BE2C (cell line): ENCODE measurements at regions not wholly inside any gene's neighbourhood (a gene's known extent, or its start where the extent isn't known, plus 50 kb on each side); places are given as distances from the start of the nearest gene placed in this dataset.

Experiments used
- DNase-seq: peaks from one replicate; pipeline ENCODE4 v3.0.0-alpha.2; 2020
- H3K27me3 ChIP-seq: fragments of 250-450 bp; sonication (Bioruptor Pico); 2 replicates; pipeline ENCODE4 v1.5.1; 2020; ENCODE audit warnings: mild to moderate bottlenecking
- H3K36me3 ChIP-seq: fragments of 250-450 bp; sonication (Bioruptor Pico); 2 replicates; pipeline ENCODE4 v1.5.1; 2020; ENCODE audit warnings: mild to moderate bottlenecking
- H3K4me1 ChIP-seq: fragments of 250-450 bp; sonication (Bioruptor Pico); 2 replicates; pipeline ENCODE4 v1.5.1; 2020
- H3K4me3 ChIP-seq: 2 replicates; pipeline ENCODE4 v1.5.1; 2011; ENCODE audit warnings: low read depth, low read length
- H3K9me3 ChIP-seq: fragments of 250-450 bp; sonication (Bioruptor Pico); 2 replicates; pipeline ENCODE4 v1.5.1; 2020
- TF ChIP-seq, protein P1 (sequence below): IDR thresholded peaks from 2 replicates; pipeline ENCODE4 v1.5.1; 2012; ENCODE audit warnings: mild to moderate bottlenecking, low read depth, low read length

DNA sequence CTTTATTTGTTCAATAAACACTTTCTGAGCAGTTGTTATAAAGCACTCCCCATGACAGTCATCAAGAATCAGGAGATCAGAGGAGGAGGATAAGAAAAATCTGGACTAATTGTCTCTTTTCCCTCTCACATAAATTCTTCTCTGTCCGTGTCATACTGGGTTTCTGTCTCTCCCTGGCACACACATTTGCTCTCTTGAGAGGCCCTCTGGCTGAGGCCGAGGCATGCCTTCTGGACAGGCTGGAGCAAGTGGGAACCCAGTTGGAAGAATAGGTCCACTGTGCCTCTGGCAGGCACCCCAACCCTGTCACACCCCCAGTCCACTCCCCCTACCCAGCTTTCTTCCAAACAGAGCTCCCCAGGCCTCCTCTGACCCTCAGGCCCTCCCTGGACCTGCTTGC, 315.8 kb downstream of the UACA start:
- DNase-seq = no peak
- H3K36me3 ChIP-seq = no peaks in the 10 kb centered on the region
- no peaks in the 10 kb centered on the region for H3K27me3 ChIP-seq
- TF ChIP-seq, protein P1, sequence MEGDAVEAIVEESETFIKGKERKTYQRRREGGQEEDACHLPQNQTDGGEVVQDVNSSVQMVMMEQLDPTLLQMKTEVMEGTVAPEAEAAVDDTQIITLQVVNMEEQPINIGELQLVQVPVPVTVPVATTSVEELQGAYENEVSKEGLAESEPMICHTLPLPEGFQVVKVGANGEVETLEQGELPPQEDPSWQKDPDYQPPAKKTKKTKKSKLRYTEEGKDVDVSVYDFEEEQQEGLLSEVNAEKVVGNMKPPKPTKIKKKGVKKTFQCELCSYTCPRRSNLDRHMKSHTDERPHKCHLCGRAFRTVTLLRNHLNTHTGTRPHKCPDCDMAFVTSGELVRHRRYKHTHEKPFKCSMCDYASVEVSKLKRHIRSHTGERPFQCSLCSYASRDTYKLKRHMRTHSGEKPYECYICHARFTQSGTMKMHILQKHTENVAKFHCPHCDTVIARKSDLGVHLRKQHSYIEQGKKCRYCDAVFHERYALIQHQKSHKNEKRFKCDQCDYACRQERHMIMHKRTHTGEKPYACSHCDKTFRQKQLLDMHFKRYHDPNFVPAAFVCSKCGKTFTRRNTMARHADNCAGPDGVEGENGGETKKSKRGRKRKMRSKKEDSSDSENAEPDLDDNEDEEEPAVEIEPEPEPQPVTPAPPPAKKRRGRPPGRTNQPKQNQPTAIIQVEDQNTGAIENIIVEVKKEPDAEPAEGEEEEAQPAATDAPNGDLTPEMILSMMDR = no peak
- no peaks in the 10 kb centered on the region for H3K9me3 ChIP-seq
- H3K4me3 ChIP-seq = no peak overlapping the region
- H3K4me1 ChIP-seq = peaks cover 5% of the 10 kb centered on the region

DNA sequence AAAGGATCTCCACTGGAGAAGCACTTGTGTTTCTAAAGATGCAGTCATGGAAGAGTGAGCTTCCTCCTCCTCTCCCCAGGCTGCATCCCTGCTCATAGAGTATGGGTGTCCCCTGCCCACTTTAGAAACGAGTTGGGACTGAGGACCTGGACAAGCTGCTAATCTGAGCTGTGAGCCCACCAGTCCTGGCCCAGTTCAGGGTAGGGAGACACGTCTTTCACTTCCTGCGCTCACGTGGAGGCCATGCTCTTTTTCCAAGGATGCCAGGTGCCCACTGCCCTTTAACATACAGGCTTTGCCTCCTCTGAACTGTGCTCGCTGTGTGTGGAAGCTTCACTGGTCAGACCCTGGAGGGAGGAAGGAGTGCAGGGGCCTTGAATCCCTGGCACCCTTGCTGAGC, 316.3 kb downstream of the UACA start:
- DNase-seq = no peak
- no peaks in the 10 kb centered on the region for H3K9me3 ChIP-seq

DNA sequence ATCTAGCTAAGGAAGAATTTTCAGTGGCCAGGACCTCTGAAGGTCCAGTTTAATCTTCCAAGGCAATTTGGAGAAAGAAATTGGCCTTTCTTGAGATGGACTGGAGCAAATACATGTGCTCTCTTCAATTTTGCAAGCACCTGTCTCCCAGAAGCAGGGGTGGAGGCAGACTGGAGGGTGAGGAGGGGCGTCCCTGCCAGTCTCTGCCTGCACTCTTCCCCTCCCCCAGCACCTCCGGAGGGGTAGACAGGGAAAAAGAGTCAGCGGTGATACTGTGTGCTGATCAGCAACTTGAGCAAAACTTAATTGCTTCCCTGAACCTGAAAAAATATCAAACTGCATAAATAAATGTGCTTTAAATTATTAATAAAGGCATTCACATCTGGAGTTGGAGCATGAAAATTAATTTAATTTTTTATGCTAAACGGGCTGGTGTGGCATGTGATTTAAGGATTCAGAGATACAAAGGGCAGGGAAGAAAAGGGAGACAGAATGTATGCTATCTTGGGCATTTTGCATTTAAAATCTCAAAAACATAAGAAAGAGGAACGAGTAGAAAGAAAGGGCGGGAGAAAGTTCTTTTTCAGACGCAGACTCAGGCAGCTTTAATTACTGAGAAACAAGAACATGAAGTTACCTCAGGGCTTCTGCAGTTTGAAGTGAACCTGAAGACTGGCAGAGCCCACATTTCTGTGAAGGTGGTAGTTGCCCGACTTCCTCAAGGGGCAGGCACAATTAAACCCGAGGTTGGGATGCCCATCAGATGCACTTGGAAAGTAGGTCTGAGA, 319.7 kb downstream of the UACA start:
- no peaks in the 10 kb centered on the region for H3K36me3 ChIP-seq
- no peaks in the 10 kb centered on the region for H3K9me3 ChIP-seq
- peaks cover 7% of the 10 kb centered on the region for H3K4me1 ChIP-seq
- no peak for DNase-seq
- H3K27me3 ChIP-seq = no peaks in the 10 kb centered on the region
- no peak overlapping the region for H3K4me3 ChIP-seq
- TF ChIP-seq, protein P1 = no peak

More for the DNA sequence above, 316.3 kb downstream of the UACA start:
- no peaks in the 10 kb centered on the region for H3K27me3 ChIP-seq
- no peaks in the 10 kb centered on the region for H3K36me3 ChIP-seq
- H3K4me1 ChIP-seq = peaks cover 5% of the 10 kb centered on the region
- H3K4me3 ChIP-seq = no peak overlapping the region
- TF ChIP-seq, protein P1 = no peak

DNA sequence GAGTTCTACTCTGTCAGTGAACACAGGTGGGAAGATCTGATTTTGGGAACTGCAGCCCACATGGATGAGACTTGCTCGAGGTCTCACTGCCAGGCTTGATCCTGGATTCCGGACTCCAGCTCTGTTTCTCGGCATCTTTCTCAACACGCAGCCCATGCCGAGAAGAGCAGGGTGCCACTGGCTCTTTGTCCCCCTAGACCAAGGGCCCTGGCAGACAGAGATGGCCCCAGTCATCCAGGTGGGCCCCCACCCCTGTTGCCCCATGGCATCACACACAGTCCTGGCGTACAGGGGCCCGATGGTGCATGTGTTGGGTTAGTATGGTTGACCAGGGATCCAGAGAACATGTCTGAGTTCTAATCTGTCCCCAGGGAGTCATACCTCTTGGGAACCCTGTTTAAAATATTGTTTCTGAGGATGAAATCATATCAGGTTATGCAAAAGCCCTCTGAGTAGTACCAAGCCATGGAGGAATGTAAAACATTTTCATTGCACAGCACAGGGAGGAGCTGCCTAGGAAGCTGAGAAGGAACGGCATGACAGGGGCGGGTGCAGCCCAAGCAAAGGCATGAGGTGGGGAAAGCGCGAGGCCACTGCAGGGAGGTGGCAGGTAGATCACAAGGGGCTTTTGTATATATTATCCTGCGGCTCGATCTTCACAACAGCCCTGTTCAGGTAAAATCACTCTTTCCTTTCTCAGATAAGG, 320.6 kb downstream of the UACA start:
- Histone ChIP-seq H3K36me3 (no peaks in the 10 kb centered on the region), H3K4me3 (no peak overlapping the region), H3K9me3 (no peaks in the 10 kb centered on the region), H3K27me3 (no peaks in the 10 kb centered on the region), H3K4me1 (peaks cover 8% of the 10 kb centered on the region)
- DNase-seq = no peak
- TF ChIP-seq, protein P1 = no peak

DNA sequence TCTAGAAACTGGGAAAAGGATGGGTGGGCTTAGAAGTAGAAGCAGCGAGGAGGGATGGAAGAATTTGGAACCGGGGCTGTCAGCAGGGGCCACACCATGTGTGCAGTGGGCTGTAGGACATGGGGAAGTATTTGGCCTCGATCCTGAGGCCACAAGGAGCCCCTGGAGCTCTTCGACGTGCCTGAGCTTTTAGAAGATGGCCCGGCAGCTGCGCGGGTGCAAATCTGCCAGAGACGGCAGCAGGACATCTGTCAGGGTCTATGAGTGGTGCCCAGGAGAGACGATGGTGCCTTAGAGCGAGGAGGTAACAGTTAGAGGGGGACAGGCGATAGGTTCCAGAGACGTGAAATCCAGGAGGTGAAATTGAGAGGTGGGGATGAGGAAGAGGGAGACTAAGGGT, 321.1 kb downstream of the UACA start:
- Histone ChIP-seq H3K4me1 (peaks cover 9% of the 10 kb centered on the region), H3K36me3 (no peaks in the 10 kb centered on the region), H3K27me3 (no peaks in the 10 kb centered on the region), H3K4me3 (no peak overlapping the region), H3K9me3 (no peaks in the 10 kb centered on the region)
- no peak for DNase-seq
- TF ChIP-seq, protein P1 = no peak
